GM18502 (cell line): ENCODE measurements at regions not wholly inside any gene's neighbourhood (a gene's known extent, or its start where the extent isn't known, plus 50 kb on each side); places are given as distances from the start of the nearest gene placed in this dataset.
"Not testable (repeated sequence)": the region's sequence is repeated elsewhere in the genome, so short reads cannot be mapped to it uniquely, and the experiment has no call there.

Experiments
- ATAC-seq: cut with Tn5 transposase; IDR thresholded peaks from one replicate; pipeline ENCODE4 v1.9.1; 2021; ENCODE audit warnings: mild to moderate bottlenecking; ENCODE audit not compliant: unreplicated experiment, poor library complexity

DNA sequence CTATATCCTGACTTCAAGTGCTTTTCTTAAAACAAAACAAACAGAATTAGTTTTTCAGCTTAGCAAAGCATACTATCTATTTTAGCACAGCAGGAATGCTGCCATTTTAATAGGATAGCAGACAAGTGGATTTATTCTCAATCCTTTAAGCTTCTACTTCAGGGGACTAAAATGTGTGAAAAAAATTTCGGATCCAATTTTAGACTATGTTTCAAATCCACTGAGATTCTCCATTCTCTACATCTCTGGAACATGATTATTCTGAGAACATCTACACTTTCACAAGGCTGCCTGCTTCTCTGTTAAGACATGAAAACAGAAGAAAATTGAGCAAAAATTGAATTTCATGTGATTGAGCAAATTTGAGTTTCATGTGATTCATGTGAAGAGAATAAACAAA, 1321.3 kb downstream of the HACE1 start:
- ATAC-seq: no peak

- no peak for ATAC-seq
Observed at GRCh38 chr6:103534814-103535213, 1324.9 kb downstream of the HACE1 start.

DNA sequence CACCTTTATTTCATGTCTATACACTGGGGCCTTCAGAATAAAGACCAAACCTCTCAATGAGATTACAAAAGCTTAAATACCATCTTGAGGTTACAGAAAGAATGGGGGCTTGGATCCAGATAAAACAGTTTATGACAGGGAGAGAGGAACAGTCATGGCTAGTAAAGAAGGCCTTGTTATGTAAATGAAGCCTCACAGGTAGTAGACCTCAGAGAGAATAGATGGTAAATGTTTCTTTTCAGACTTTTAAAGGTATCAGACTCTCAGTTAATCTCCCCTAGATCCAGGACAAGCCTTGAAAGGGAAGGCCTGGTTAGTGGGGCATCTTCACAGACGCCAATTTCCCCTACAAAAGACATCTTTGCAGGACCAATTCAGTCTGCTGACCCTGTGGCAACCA, 1325.6 kb downstream of the HACE1 start:
- ATAC-seq: no peak

GRCh38 chr6:103522045-103522444, 1337.7 kb downstream of the HACE1 start:
- no peak for ATAC-seq

GRCh38 chr6:103516336-103516735, 1343.4 kb downstream of the HACE1 start:
- no peak for ATAC-seq

GRCh38 chr6:103507052-103507451, 1352.7 kb downstream of the HACE1 start:
- no peak for ATAC-seq

DNA sequence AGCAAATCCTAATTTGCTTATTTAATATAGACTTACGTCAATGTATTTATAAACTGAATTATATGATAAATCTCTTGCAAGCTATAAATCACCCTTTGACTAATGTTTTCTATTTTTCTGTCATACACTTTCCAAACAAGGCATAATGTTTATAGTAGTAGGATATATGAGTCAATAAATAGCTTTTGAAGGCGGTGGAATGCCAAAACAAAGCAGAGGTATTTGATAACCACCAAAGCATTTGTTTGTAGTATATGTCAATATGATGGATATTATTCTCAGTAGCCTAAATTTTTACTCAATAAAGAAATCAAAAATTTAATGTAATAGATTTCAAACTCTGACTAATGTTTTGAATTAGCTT, 1354.6 kb downstream of the HACE1 start:
- ATAC-seq: no peak

GRCh38 chr6:103504501-103505154, 1355.1 kb downstream of the HACE1 start:
- no peak for ATAC-seq

DNA sequence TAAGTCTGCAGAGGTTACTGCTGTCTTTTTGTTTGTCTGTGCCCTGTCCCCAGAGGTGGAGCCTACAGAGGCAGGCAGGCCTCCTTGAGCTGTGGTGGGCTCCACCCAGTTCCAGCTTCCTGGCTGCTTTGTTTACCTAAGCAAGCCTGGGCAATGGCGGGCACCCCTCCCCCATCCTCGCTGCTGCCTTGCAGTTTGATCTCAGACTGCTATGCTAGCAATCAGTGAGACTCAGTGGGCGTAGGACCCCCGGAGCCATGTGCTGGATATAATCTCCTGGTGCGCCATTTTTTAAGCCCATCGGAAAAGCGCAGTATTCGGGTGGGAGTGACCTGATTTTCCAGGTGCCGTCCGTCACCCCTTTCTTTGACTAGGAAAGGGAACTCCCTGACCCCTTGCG, 1363.1 kb downstream of the HACE1 start:
- ATAC-seq: not testable (repeated sequence)

GRCh38 chr6:103456652-103457051, 1403.1 kb downstream of the HACE1 start:
- no peak for ATAC-seq

DNA sequence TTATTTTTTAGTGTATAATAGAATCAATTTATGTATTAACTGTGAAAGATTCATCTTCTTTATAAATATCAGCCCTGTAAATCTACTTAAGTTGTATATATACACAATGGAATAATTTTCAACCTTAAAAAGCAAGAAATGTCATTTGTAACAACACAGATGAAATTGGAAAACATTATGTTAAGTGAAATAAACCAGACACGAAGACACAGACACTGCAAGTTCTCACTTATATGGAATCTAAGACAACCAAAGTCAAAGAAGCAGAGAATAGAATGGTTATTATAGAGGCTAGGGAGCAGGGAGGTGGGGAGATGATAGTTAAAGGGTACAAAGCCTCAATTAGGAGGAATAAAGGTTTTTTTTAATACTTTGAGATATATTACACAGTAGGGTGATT, 1404.4 kb downstream of the HACE1 start:
- ATAC-seq: no peak

- no peak for ATAC-seq
Observed at GRCh38 chr6:103409475-103409874, 1450.2 kb downstream of the HACE1 start.

GRCh38 chr6:103405321-103405720, 1454.4 kb downstream of the HACE1 start:
- no peak for ATAC-seq

GRCh38 chr6:103404799-103405198, 1454.9 kb downstream of the HACE1 start:
- no peak for ATAC-seq

GRCh38 chr6:103396768-103397167, 1463.0 kb downstream of the HACE1 start:
- no peak for ATAC-seq

- no peak for ATAC-seq
Observed at GRCh38 chr6:103379272-103379671, 1480.4 kb downstream of the HACE1 start.

DNA sequence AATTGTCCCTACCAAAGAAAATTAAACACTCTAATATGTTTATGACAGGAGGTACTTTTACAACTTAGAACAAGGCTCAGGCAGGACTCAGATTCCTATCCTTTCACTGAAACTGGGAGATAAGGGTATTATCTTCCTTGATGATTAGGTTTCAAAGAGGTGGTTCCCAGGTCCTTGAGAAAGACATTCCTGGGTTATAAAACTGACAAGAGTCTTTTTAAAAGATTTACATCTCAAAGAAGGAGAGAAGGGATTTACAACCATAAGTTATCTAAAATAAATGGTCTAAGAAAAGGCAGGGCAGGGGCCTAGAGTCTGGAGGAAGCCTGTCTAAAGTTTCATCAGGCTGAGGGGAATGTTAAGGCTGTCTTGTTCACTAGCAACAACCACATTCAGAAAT, 1492.5 kb downstream of the HACE1 start:
- ATAC-seq: no peak

- ATAC-seq: no peak
Observed at GRCh38 chr6:103356531-103356930, 1503.2 kb downstream of the HACE1 start.

GRCh38 chr6:103344554-103345163, 1515.1 kb downstream of the HACE1 start:
- no peak for ATAC-seq

GRCh38 chr6:103335412-103335811, 1524.3 kb downstream of the HACE1 start:
- ATAC-seq: no peak

- ATAC-seq: no peak
Observed at GRCh38 chr6:103326760-103327757, 1532.7 kb downstream of the HACE1 start.
